ENCODE measurements at regions not wholly inside any gene's neighbourhood (a gene's known extent, or its start where the extent isn't known, plus 50 kb on each side); places are given as distances from the start of the nearest gene placed in this dataset.
A peak's percentile ranks its signal among the peaks of the same experiment; 100 is the strongest.

DNA sequence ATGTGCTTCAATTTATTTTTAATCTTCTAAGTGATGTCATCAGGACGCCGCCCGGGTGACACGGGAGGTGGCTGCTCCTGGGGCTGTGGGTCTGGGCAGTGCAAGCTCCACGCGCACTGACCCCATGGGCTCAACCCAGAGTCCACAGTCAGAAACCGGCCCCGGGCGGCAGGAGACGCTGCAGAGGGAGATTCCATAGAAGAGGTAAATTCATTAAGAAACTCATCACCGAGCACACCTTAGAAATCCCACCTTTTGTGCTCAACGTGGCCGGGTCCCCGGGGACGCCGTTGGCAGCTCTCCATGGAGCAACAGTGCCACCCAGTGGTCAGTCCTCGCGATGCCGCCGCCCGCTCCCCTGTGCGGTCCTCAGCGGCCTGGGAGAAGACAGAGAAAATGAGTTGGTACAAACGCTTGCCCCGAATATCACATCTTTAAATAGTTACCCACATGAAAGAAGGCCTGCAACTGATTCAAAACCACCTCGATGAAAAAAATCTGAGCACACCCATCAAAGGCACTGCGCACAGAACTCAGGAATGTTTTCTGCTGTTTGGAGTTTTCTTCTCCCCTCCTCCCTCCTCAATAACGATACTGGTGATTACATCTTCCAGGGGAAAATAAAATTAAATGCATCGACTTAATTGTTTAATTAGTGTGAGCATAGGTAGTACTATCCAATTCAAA is 92.6 kb downstream of the CMPK2 start:
- Mint-ChIP-seq H3K27ac (no peak overlapping the region), H3K9me3 (ENCODE audit: low read depth) (no peaks in the 10 kb centered on the region), H3K4me3 (no peak overlapping the region), H3K4me1 (no peaks in the 10 kb centered on the region), H3K36me3 (no peaks in the 10 kb centered on the region), H3K27me3 (peaks cover 28% of the 10 kb centered on the region)
- DNase-seq (peak; percentile 72), ATAC-seq (peak; percentile 87)
- CTCF ChIA-PET: interaction anchor here (0.7 to 1.4 kb wide), 12 partner anchors 10 to 608 kb away, joined by 3 to 5 read pairs (median 3); no protein-coding TSS in a partner anchor

DNA sequence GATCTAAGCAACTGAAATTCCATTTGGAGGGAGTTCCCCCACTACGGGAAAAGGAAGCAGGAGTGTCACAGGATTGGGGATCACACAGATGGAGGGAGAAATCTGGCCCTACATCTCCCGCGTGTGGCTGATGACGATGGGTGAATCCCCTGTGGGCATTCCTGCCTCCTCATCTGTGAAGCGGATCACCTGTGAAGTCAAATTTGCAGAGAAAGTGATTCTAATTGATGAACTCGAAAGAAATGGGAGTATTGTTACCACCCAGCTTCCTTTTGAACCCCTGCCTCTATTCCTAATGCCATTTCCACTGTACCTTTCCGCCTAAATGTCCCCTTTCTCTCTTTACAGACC is 92.0 kb downstream of the CMPK2 start:
- H3K4me1 Mint-ChIP-seq: no peaks in the 10 kb centered on the region
- H3K9me3 Mint-ChIP-seq (ENCODE audit: low read depth): no peaks in the 10 kb centered on the region
- H3K36me3 Mint-ChIP-seq: no peaks in the 10 kb centered on the region
- DNase-seq: no peak
- ATAC-seq: no peak
- CTCF ChIA-PET: interaction anchor here (0.9 to 1.6 kb wide), 7 partner anchors 12 to 336 kb away, joined by 3 to 5 read pairs (median 3); no protein-coding TSS in a partner anchor
- no peak overlapping the region for H3K27ac Mint-ChIP-seq
- H3K4me3 Mint-ChIP-seq: no peak overlapping the region
- peaks cover 29% of the 10 kb centered on the region for H3K27me3 Mint-ChIP-seq

DNA sequence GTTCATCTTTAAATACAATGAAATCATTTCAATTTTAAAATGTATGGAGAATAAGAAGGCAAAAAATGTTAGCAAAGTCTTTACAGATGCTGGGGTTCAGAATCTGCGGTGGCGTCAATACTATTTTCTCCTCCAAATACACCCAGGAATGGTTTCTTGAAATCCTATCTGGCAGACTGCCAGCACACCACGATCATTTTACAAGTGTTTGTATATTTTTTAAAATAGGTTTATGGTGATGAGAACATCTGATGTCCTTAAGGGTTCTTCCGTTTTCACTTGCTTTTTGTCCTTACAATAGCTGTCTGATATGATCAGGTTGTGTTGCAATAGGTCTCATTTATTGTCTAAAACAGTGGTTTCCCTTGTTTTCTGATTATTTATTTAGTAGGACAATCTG is 89.6 kb downstream of the CMPK2 start:
- Mint-ChIP-seq H3K36me3 (no peaks in the 10 kb centered on the region), H3K27ac (no peak overlapping the region), H3K4me3 (no peak overlapping the region), H3K27me3 (peaks cover 34% of the 10 kb centered on the region), H3K4me1 (peaks cover 5% of the 10 kb centered on the region), H3K9me3 (ENCODE audit: low read depth) (no peaks in the 10 kb centered on the region)
- DNase-seq (no peak), ATAC-seq (no peak)
- CTCF ChIA-PET: no interaction called here

DNA sequence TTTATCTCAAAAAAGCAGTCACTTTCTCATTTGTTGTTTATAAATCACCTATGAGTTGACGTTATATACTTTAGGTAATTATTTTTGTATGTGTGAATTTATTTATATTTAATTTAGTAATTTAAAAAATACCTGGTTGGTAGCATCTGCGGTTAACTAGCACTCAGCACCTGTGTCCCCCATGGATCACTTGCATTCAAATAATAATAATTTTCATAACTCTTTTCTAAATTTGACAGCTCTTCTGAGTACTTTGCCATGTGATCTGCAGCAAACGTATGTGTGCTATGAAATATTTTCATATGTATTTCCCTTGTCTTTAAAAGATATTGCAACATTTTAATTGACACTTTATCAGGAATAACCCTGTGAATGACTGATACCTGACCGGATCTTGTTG is 88.1 kb downstream of the CMPK2 start:
- no peaks in the 10 kb centered on the region for H3K36me3 Mint-ChIP-seq
- no peak for DNase-seq
- peaks cover 34% of the 10 kb centered on the region for H3K27me3 Mint-ChIP-seq
- no peak for ATAC-seq
- H3K9me3 Mint-ChIP-seq (ENCODE audit: low read depth): no peaks in the 10 kb centered on the region
- peaks cover 6% of the 10 kb centered on the region for H3K4me1 Mint-ChIP-seq
- no peak overlapping the region for H3K4me3 Mint-ChIP-seq
- H3K27ac Mint-ChIP-seq: no peak overlapping the region
- CTCF ChIA-PET: no interaction called here

DNA sequence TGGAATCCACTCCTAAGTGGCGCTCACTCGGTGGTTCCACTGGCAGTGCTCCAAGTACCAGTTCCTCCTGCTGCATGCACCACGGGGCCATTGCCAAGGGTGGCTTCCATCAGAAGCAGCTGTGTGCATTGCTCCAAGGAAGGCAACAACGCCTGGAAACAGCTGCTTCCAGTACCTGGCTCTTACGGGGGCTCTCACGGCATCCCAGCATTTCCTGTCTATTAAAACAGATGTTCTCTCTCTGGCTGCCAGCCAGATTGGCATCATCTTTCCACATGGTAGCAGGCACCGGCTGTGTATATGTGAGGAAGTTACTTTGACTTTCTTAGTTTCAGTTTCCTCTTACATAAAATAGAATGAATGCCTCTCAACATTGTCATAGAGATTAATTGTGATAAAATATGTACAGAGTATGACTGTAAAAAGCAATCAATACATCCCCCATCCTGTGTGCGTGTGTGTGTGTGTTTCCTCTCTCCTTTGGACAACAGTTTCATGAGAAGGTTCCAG is 84.9 kb downstream of the CMPK2 start:
- H3K27me3 Mint-ChIP-seq: peaks cover 11% of the 10 kb centered on the region
- no peak overlapping the region for H3K27ac Mint-ChIP-seq
- DNase-seq (no peak), ATAC-seq (peak; percentile 36)
- no peaks in the 10 kb centered on the region for H3K36me3 Mint-ChIP-seq
- CTCF ChIA-PET: no interaction called here
- no peak overlapping the region for H3K4me3 Mint-ChIP-seq
- H3K9me3 Mint-ChIP-seq (ENCODE audit: low read depth): no peaks in the 10 kb centered on the region
- peaks cover 6% of the 10 kb centered on the region for H3K4me1 Mint-ChIP-seq

DNA sequence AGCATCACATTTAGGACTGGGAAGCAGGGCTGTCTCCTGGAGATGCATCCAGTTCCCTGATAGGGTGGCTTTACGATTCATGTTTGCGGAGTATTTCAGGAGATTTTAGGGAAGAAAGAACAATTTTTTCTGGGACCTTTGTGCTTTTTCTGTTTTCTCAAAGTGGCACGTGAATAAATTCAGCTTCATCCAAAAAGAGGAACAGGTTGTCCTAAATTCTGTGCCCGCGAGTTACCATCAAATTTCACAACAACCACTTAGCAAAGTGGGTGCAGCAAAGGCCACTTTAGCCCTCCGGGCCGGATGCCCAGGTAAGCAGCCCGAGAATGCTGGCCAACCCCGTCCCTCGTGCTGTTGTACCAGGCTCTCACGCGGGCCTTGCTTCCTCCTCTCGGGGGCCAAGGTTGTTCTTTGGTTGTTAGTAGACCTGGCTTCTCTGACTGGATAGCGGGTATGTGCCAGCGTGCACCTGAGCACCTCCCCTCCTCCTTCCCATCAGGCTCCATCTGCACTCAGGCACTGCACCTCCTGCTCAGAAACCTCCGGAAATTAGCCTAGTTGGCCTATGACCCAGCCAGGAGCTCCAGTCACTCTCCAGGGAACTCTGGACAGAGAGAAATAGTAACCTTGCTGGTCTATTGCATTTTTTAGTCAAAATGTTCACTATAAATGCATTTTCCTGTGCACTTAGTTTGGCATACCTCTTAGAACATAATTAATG is 83.0 kb downstream of the CMPK2 start:
- no peak overlapping the region for H3K27ac Mint-ChIP-seq
- no peak overlapping the region for H3K4me3 Mint-ChIP-seq
- no peaks in the 10 kb centered on the region for H3K9me3 Mint-ChIP-seq (ENCODE audit: low read depth)
- CTCF ChIA-PET: no interaction called here
- H3K4me1 Mint-ChIP-seq: peaks cover 6% of the 10 kb centered on the region
- H3K27me3 Mint-ChIP-seq: peaks cover 11% of the 10 kb centered on the region
- H3K36me3 Mint-ChIP-seq: no peaks in the 10 kb centered on the region
- ATAC-seq: no peak
- no peak for DNase-seq

DNA sequence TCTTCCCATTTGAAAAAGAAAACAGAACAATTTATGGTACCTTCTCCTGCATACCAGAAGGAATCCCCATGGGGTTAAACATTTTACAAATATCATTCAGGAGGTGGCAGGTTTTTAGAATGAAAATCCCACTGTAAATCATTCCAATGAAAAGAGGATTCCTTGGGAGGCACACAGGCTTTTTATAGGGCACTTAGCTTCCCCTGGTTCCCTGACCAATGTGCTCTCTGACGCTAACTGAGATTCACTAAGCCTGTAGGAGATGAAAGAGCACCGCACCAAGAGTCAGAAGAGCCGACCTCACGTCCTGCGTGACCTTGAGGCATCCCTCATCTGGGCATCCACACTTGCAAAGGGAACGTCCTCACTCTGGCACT is 82.5 kb downstream of the CMPK2 start:
- no peak for ATAC-seq
- no peaks in the 10 kb centered on the region for H3K9me3 Mint-ChIP-seq (ENCODE audit: low read depth)
- no peak for DNase-seq
- H3K4me1 Mint-ChIP-seq: peaks cover 6% of the 10 kb centered on the region
- no peaks in the 10 kb centered on the region for H3K36me3 Mint-ChIP-seq
- CTCF ChIA-PET: no interaction called here
- peaks cover 6% of the 10 kb centered on the region for H3K27me3 Mint-ChIP-seq
- H3K27ac Mint-ChIP-seq: no peak overlapping the region
- H3K4me3 Mint-ChIP-seq: no peak overlapping the region

DNA sequence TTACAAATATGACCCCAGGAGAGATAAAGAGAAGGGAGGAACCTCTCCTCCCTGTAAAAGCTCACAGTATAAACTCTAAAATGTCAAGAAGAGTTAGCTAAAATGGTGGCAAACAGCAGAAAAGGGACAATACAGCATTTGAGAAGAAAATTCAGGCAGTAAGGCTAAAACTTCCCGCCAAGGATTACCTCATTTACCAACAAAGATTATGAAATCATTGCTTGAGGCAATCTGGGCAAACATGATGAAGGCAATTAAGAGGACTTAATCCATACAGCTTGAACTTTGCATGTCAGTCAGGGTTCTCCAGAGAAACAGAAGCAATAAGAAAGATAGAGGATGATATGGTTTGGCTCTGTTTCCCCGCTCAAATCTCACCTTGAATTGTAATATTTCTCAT is 81.4 kb downstream of the CMPK2 start:
- no peak for DNase-seq
- Mint-ChIP-seq H3K36me3 (no peaks in the 10 kb centered on the region), H3K27ac (no peak overlapping the region), H3K27me3 (peaks cover 7% of the 10 kb centered on the region), H3K4me3 (no peak overlapping the region), H3K9me3 (ENCODE audit: low read depth) (no peaks in the 10 kb centered on the region), H3K4me1 (peaks cover 6% of the 10 kb centered on the region)
- no peak for ATAC-seq
- CTCF ChIA-PET: interaction anchor here (0.8 kb wide), 1 partner anchor 11 kb away, joined by 3 read pairs; no protein-coding TSS in a partner anchor

DNA sequence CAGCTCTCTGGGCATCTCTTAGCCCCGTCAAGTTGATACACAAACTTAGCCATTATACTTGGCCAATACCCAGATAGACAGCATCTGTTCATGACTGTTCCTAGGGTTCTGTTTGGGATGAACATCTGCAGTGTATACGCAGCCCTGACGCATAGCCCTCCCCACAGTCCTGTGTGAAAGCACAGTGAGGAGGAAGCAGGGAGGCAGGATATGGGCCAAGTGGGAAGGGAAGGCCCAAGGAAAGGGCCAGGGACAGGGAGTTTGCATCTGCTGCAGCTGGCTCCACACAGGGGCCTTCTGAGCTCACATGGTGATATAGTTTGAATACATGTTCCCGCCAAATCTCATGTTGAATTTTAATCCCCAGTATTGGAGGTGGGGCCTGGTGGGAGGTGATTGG is 80.2 kb downstream of the CMPK2 start:
- H3K27ac Mint-ChIP-seq: no peak overlapping the region
- no peaks in the 10 kb centered on the region for H3K9me3 Mint-ChIP-seq (ENCODE audit: low read depth)
- H3K4me1 Mint-ChIP-seq: peaks cover 6% of the 10 kb centered on the region
- CTCF ChIA-PET: no interaction called here
- H3K36me3 Mint-ChIP-seq: no peaks in the 10 kb centered on the region
- H3K4me3 Mint-ChIP-seq: no peak overlapping the region
- no peak for ATAC-seq
- no peak for DNase-seq
- peaks cover 9% of the 10 kb centered on the region for H3K27me3 Mint-ChIP-seq

DNA sequence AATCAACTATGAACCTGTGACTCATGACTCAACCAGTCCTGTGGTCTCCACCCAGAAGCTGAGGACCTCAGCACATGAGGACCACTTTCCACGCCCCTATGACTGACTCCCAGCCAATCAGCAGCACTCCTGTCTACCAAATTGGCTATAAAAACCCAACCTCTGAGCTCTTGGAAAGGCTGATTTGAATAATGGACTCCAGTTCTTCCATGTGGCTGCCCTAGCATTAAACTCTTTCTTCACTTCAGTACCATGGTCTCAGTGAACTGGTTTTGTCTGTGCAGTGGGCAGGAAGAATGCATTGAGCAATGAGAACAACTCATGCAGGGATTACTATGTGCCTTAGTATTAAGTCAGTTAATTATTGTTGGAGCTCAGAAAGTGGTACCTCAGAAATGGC is 78.3 kb downstream of the CMPK2 start:
- ATAC-seq: no peak
- H3K27me3 Mint-ChIP-seq: peaks cover 14% of the 10 kb centered on the region

DNA sequence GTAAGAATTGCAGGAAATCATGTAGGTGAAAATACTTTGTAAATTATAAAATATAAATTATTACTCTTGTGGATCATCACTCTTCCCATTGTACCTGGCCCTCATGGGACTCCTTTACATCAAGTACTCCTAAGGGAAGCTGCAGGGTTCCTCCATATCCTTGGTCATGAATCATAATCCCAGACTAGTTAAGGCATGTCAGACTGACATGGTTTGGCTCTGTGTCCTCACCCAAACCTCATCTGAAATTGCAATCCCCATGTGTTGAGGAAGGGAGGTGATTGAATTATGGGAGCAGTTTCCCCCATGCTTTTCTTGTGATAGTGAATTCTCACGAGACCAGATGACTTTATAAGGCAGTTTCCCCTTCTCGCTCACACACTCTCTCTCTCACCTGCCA is 77.1 kb downstream of the CMPK2 start:
- CTCF ChIA-PET: no interaction called here
- no peaks in the 10 kb centered on the region for H3K36me3 Mint-ChIP-seq
- no peaks in the 10 kb centered on the region for H3K4me1 Mint-ChIP-seq
- no peak for ATAC-seq
- no peaks in the 10 kb centered on the region for H3K9me3 Mint-ChIP-seq (ENCODE audit: low read depth)
- H3K27me3 Mint-ChIP-seq: peaks cover 24% of the 10 kb centered on the region
- H3K27ac Mint-ChIP-seq: no peak overlapping the region
- DNase-seq: no peak
- no peak overlapping the region for H3K4me3 Mint-ChIP-seq

More for the DNA sequence above, 78.3 kb downstream of the CMPK2 start:
- no peak for DNase-seq
- no peak overlapping the region for H3K4me3 Mint-ChIP-seq
- H3K27ac Mint-ChIP-seq: no peak overlapping the region
- H3K4me1 Mint-ChIP-seq: no peaks in the 10 kb centered on the region
- no peaks in the 10 kb centered on the region for H3K36me3 Mint-ChIP-seq
- CTCF ChIA-PET: no interaction called here
- no peaks in the 10 kb centered on the region for H3K9me3 Mint-ChIP-seq (ENCODE audit: low read depth)

DNA sequence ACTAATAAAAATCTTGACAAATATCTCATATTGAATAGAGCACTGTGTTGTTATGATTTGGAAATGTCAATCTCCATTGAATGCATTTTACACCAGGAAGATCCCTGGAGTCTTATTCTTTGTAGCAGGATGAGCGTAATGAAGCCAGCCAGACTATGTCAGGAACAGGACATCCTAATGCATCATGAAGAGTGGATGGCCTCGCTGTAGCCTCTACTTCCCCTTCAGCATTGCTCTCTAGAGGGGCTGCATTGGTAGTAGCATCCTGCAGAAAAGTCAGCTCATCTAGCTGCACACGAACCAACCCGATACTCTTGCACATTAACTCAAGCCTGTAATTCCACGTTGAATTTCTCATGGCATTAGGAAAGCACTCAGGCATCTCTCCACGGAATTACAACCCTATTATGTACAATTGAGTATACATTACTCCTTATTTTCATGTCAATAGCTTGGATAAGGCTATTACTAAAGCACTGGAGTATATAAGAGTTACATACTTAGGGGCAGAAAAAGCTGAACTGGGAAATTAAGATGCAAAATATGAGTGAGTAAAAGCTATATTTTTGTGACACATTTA is 76.1 kb downstream of the CMPK2 start:
- Mint-ChIP-seq H3K4me1 (no peaks in the 10 kb centered on the region), H3K36me3 (no peaks in the 10 kb centered on the region), H3K27me3 (peaks cover 27% of the 10 kb centered on the region), H3K4me3 (no peak overlapping the region), H3K9me3 (ENCODE audit: low read depth) (no peaks in the 10 kb centered on the region), H3K27ac (no peak overlapping the region)
- ATAC-seq (no peak), DNase-seq (no peak)
- CTCF ChIA-PET: no interaction called here

DNA sequence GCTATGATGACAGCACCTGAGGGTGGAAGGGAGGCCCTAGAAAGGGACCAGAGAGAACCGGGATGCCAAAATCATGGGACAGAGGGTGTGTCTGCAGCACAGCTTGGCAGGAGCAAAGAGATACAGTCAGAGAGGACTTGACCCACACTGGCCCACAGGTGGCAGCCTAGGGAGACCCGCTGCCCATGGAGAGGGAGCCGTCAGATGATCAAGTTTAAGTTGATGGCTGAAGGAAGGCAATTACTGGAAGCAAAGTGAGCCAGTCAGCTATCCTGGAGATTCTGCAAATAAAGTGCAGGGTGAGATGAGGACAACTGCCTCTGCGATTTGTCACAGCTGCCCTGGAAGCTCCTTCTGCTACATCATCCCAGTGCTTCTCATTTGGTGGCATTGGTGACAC is 74.0 kb downstream of the CMPK2 start:
- CTCF ChIA-PET: interaction anchor here (0.7 kb wide), 1 partner anchor 26 kb away, joined by 3 read pairs; no protein-coding TSS in a partner anchor
- Mint-ChIP-seq H3K4me3 (no peak overlapping the region), H3K27ac (no peak overlapping the region)

DNA sequence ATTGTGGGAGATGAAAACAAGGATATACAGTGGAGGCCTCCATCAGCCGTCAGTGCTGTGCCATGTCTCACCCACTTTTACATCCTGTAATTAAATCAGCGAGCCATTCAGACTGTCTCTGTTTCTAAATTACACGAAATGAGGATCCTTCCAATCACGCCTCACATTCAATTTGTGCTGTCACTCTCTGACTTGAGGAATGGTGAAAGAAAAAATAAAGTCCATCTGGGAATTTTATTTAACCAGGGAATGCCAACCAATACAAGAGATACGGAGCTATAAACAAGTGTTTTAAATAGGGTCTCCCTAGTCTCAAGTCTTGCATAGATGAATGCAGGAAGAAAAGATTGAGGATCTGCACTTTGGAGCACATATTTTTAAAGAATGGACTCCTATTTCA is 72.8 kb downstream of the CMPK2 start:
- Mint-ChIP-seq H3K27ac (no peak overlapping the region), H3K27me3 (peaks cover 38% of the 10 kb centered on the region), H3K4me1 (no peaks in the 10 kb centered on the region), H3K9me3 (ENCODE audit: low read depth) (no peaks in the 10 kb centered on the region), H3K4me3 (no peak overlapping the region), H3K36me3 (no peaks in the 10 kb centered on the region)
- no peak for DNase-seq
- ATAC-seq: no peak
- CTCF ChIA-PET: no interaction called here

More for the DNA sequence above, 74.0 kb downstream of the CMPK2 start:
- Mint-ChIP-seq H3K27me3 (peaks cover 34% of the 10 kb centered on the region), H3K36me3 (no peaks in the 10 kb centered on the region), H3K4me1 (no peaks in the 10 kb centered on the region), H3K9me3 (ENCODE audit: low read depth) (no peaks in the 10 kb centered on the region)
- ATAC-seq (no peak), DNase-seq (no peak)

Data from activated CD8-positive, alpha-beta memory T cell treated with anti-CD3 and anti-CD28 coated beads, Interleukin-2, amount 10 ng/mL, durations not matched to agents 7 days and 5 days (primary cell).